ENCODE measurements at regions not wholly inside any gene's neighbourhood (a gene's known extent, or its start where the extent isn't known, plus 50 kb on each side); places are given as distances from the start of the nearest gene placed in this dataset.

DNA sequence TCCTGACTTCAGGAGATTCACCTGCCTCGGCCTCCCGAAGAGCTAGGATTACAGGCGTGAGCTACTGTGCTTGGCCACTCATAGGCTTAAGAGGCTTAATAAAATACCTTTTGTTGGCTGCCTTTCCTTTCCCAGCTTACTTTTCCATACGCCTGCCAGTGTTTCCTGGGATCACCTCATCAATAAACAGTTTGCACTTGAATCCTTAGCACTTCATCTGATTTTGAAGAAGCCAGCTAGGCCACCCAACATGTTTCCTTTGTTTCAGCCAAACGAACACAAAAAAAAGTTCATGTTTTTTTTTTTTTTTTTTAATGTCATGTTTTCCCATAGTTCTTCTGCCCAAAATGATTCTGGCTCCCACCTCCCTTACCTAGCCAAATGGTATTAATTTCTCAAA lies 92.3 kb downstream of the RAP2B start:
- TF ChIP-seq POLR2A (IDR thresholded peaks at IDR 0.05), result no peak
- TF ChIP-seq, protein P1, sequence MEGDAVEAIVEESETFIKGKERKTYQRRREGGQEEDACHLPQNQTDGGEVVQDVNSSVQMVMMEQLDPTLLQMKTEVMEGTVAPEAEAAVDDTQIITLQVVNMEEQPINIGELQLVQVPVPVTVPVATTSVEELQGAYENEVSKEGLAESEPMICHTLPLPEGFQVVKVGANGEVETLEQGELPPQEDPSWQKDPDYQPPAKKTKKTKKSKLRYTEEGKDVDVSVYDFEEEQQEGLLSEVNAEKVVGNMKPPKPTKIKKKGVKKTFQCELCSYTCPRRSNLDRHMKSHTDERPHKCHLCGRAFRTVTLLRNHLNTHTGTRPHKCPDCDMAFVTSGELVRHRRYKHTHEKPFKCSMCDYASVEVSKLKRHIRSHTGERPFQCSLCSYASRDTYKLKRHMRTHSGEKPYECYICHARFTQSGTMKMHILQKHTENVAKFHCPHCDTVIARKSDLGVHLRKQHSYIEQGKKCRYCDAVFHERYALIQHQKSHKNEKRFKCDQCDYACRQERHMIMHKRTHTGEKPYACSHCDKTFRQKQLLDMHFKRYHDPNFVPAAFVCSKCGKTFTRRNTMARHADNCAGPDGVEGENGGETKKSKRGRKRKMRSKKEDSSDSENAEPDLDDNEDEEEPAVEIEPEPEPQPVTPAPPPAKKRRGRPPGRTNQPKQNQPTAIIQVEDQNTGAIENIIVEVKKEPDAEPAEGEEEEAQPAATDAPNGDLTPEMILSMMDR (IDR thresholded peaks at IDR 0.05), result no peak

Data from adrenal gland (tissue), 5 donors.